Endothelial cell of umbilical vein (primary cell): ENCODE measurements at regions not wholly inside any gene's neighbourhood (a gene's known extent, or its start where the extent isn't known, plus 50 kb on each side); places are given as distances from the start of the nearest gene placed in this dataset.

Experiments
- BruUV-seq: library from RNA; stranded (reverse); fragments of 400-500 nt; replicated peaks from 2 replicates; lab custom pipeline; 2021; lab: Mats Ljungman, UMichigan
- CTCF ChIA-PET: fragments of 300-600, 350-600 bp; sonication (Branson Sonifier 250); formaldehyde crosslinking; loops from one replicate; lab custom pipeline; 2021; ENCODE audit warnings: antibody characterized with exemption, inconsistent platforms; lab: Charles Lee
- POLR2A ChIA-PET: fragments of 300-600, 350-600 bp; sonication (Branson Sonifier 250); formaldehyde crosslinking; loops from one replicate; lab custom pipeline; 2021; ENCODE audit warnings: antibody characterized with exemption, inconsistent platforms; lab: Charles Lee
- DNase-seq: peaks from one replicate; pipeline ENCODE4 v3.0.0-alpha.2; 2011; ENCODE audit warnings: low read depth, low spot score
- FAIRE-seq: peaks from 2 replicates; lab custom pipeline; 2011; peaks lifted over from hg19 to GRCh38; lab: Jason Lieb, UNC
- H2AFZ ChIP-seq: 2 replicates; pipeline ENCODE4 v1.6.0; 2012; ENCODE audit warnings: low read depth, low read length, control low read depth, inconsistent platforms
- H3K27ac ChIP-seq: 2 replicates; pipeline ENCODE4 v1.5.1; 2011; ENCODE audit warnings: low read depth, mild to moderate bottlenecking, control low read depth, low read length, moderate library complexity; ENCODE audit not compliant: insufficient read depth
- H3K27me3 ChIP-seq, 2 experiments: 2 replicates each; pipeline versions ENCODE4 v1.6.0 to v1.6.1; 2011; ENCODE audit warnings: low read length in 2 of 2, mixed read lengths in 1 of 2; ENCODE audit not compliant: control insufficient read depth in 2 of 2, insufficient read depth in 2 of 2
- H3K36me3 ChIP-seq, 2 experiments: 2 replicates in 1 of 2; 3 replicates in 1 of 2; pipeline ENCODE4 v1.5.1; 2011; ENCODE audit warnings: low read length in 2 of 2, mild to moderate bottlenecking in 1 of 2, moderate library complexity in 1 of 2; ENCODE audit not compliant: control insufficient read depth in 2 of 2, insufficient read depth in 2 of 2; ENCODE audit errors: extremely low read depth in 1 of 2
- H3K4me1 ChIP-seq: 3 replicates; pipeline ENCODE4 v1.5.1; 2011; ENCODE audit warnings: mild to moderate bottlenecking, low read length; ENCODE audit not compliant: control insufficient read depth, insufficient read depth; ENCODE audit errors: extremely low read depth
- H3K4me2 ChIP-seq: 2 replicates; pipeline ENCODE4 v1.6.1; 2011; ENCODE audit warnings: low read length, control low read depth, mixed read lengths; ENCODE audit not compliant: insufficient read depth
- H3K4me3 ChIP-seq, 3 experiments: fragments of 200-600 bp in 1 of 3; sonication (generic), shearing (Covaris generic) in 1 of 3; replicated peaks in 1 of 3; 2 replicates each; pipeline ENCODE4 v1.5.1; 2011 to 2016; ENCODE audit warnings: control low read depth in 3 of 3, low read length in 3 of 3, mild to moderate bottlenecking in 2 of 3, inconsistent platforms in 1 of 3, low read depth in 1 of 3, moderate library complexity in 1 of 3; ENCODE audit not compliant: insufficient read depth in 1 of 3
- H3K79me2 ChIP-seq: 2 replicates; pipeline ENCODE4 v1.6.0; 2012; ENCODE audit warnings: low read length, inconsistent platforms; ENCODE audit not compliant: control insufficient read depth, insufficient read depth
- H3K9ac ChIP-seq: replicated peaks from 2 replicates; pipeline ENCODE3; 2011; ENCODE audit warnings: low read length, control low read depth; ENCODE audit not compliant: insufficient read depth; ENCODE audit errors: extremely low read depth
- H3K9me1 ChIP-seq: replicated peaks from 3 replicates; pipeline ENCODE4 v1.6.0; 2011; ENCODE audit warnings: mild to moderate bottlenecking, low read length; ENCODE audit not compliant: control insufficient read depth, insufficient read depth; ENCODE audit errors: extremely low read depth
- H3K9me3 ChIP-seq: replicated peaks from 2 replicates; pipeline ENCODE4 v1.5.1; 2012; ENCODE audit warnings: low read length, inconsistent platforms; ENCODE audit not compliant: control insufficient read depth, insufficient read depth
- H4K20me1 ChIP-seq: replicated peaks from 2 replicates; pipeline ENCODE3; 2011; ENCODE audit warnings: mild to moderate bottlenecking, low read length; ENCODE audit not compliant: control insufficient read depth, insufficient read depth; ENCODE audit errors: extremely low read depth
- CTCF ChIP-seq, 2 donors: IDR thresholded peaks; 1 replicate in 1 of 2; 2 replicates in 1 of 2; pipeline ENCODE4 v1.5.1; 2011; ENCODE audit warnings: low read length in 2 of 2, mild to moderate bottlenecking in 2 of 2, moderate library complexity in 2 of 2, control low read depth in 1 of 2, inconsistent platforms in 1 of 2, low read depth in 1 of 2; ENCODE audit not compliant: insufficient read depth in 1 of 2; ENCODE audit errors: extremely low read depth in 1 of 2
- EZH2 ChIP-seq: IDR thresholded peaks from 2 replicates; pipeline ENCODE4 v1.6.1; 2012; ENCODE audit warnings: borderline replicate concordance, low read depth, mild to moderate bottlenecking, moderate library complexity, low read length, inconsistent platforms; ENCODE audit not compliant: severe bottlenecking
- FOS ChIP-seq: IDR thresholded peaks from 2 replicates; pipeline ENCODE4 v1.6.1; 2011; ENCODE audit warnings: mild to moderate bottlenecking, low read length, moderate library complexity, borderline replicate concordance; ENCODE audit not compliant: insufficient read depth
- GATA2 ChIP-seq: IDR thresholded peaks from 2 replicates; pipeline ENCODE4 v1.7.0; 2011; ENCODE audit warnings: low read depth, mild to moderate bottlenecking, moderate library complexity, mixed read lengths, low read length; ENCODE audit not compliant: insufficient read length, insufficient read depth
- JUN ChIP-seq: IDR thresholded peaks from 2 replicates; pipeline ENCODE4 v1.6.1; 2011; ENCODE audit warnings: borderline replicate concordance, low read depth; ENCODE audit not compliant: insufficient read length, insufficient read depth
- MAX ChIP-seq: IDR thresholded peaks from 2 replicates; pipeline ENCODE4 v1.6.1; 2011; ENCODE audit not compliant: insufficient read depth, insufficient read length
- MYC ChIP-seq: IDR thresholded peaks from one replicate; pipeline ENCODE4 v1.6.1; 2011; ENCODE audit warnings: mild to moderate bottlenecking, low read depth, low read length
- POLR2A ChIP-seq: IDR thresholded peaks from 2 replicates; pipeline ENCODE4 v1.6.1; 2012; ENCODE audit warnings: low read depth, mild to moderate bottlenecking, control low read depth, low read length
- POLR2AphosphoS5 ChIP-seq: IDR thresholded peaks from 2 replicates; pipeline ENCODE4 v1.6.1; 2012; ENCODE audit warnings: low read depth, mild to moderate bottlenecking, control low read depth, low read length, moderate library complexity; ENCODE audit not compliant: insufficient read depth
- dilution Hi-C: fragments of 300-500 bp; cut with MboI; formaldehyde crosslinking; loops from one replicate; pipeline ENCODE4 v1.15.0; 2019; ENCODE audit warnings: low sequenced_read_pairs; ENCODE audit not compliant: extremely low pct_ligation_motif_present
- intact Hi-C: fragments of 100-400 bp; cut with micrococcal nuclease; formaldehyde crosslinking; loops from one replicate; pipeline ENCODE4 v1.10.0; 2022

- no peaks in the 10 kb centered on the region for H3K9me3 ChIP-seq
- H3K4me2 ChIP-seq: no peak overlapping the region
- no TSS peak for BruUV-seq
- dilution Hi-C loops: no loop called here
- H3K9me1 ChIP-seq: no peaks in the 10 kb centered on the region
- no peak overlapping the region for H3K4me3 ChIP-seq
- no peaks in the 10 kb centered on the region for H4K20me1 ChIP-seq
- H3K79me2 ChIP-seq: no peaks in the 10 kb centered on the region
- intact Hi-C loops: no loop called here
- H3K4me1 ChIP-seq: no peaks in the 10 kb centered on the region
- POLR2A ChIA-PET: no interaction called here
- FAIRE-seq (no peak), DNase-seq (no peak)
- no peak overlapping the region for H2AFZ ChIP-seq
- no peak for TF ChIP-seq EZH2
- no peak for TF ChIP-seq POLR2AphosphoS5
- no peak for TF ChIP-seq CTCF (IDR thresholded peaks at IDR 0.05; ENCODE audit: extremely low read depth in 1 of 2, insufficient read depth in 1 of 2, low read depth in 1 of 2, low read length in 2 of 2)
- TF ChIP-seq MAX: no peak
- TF ChIP-seq MYC: no peak
- no peak for TF ChIP-seq GATA2
- TF ChIP-seq POLR2A: no peak
- TF ChIP-seq FOS: no peak
- TF ChIP-seq JUN: no peak
- H3K36me3 ChIP-seq: no peaks in the 10 kb centered on the region
- no peaks in the 10 kb centered on the region for H3K27me3 ChIP-seq
- H3K9ac ChIP-seq: no peak overlapping the region
- CTCF ChIA-PET: no interaction called here
- no peak overlapping the region for H3K27ac ChIP-seq
Observed at GRCh38 chr10:61197057-61197456, 253.1 kb upstream of the RHOBTB1 start.
